GM04504 (cell line): ENCODE measurements at regions not wholly inside any gene's neighbourhood (a gene's known extent, or its start where the extent isn't known, plus 50 kb on each side); places are given as distances from the start of the nearest gene placed in this dataset.

Experiments
- DNase-seq: peaks from one replicate; pipeline ENCODE4 v3.0.0-alpha.2; 2012; ENCODE audit warnings: low read depth

DNA sequence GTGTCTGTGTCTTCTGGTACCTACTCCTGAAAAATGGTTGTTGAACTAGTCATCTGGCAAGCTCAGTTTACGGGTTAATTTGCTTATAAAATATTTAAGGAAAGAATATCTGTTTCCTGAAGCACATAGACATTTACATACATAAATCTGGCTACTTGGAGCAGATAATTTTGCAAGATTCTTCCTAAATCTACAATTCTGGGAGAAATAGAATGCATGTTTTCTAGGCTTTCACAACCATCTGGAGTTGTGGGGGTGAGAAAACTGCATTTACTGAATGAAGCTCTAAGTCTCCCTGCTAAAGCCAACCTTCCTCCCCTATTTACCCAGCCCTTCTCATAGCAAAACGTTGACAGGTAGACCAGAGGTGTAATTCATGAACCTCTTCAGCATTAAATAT lies 393.7 kb upstream of the ARGLU1 start:
- DNase-seq: no peak

- DNase-seq: no peak
These were observed 393.3 kb upstream of the ARGLU1 start for GRCh38 chr13:106961216-106961615.

- DNase-seq: no peak
These were observed 390.7 kb upstream of the ARGLU1 start for GRCh38 chr13:106958621-106959048.

GRCh38 chr13:106942563-106942962 lies 374.6 kb upstream of the ARGLU1 start:
- no peak for DNase-seq

- no peak for DNase-seq
These were observed 373.8 kb upstream of the ARGLU1 start for GRCh38 chr13:106941779-106942178.

- no peak for DNase-seq
These were observed 359.5 kb upstream of the ARGLU1 start for GRCh38 chr13:106927421-106927820.

DNA sequence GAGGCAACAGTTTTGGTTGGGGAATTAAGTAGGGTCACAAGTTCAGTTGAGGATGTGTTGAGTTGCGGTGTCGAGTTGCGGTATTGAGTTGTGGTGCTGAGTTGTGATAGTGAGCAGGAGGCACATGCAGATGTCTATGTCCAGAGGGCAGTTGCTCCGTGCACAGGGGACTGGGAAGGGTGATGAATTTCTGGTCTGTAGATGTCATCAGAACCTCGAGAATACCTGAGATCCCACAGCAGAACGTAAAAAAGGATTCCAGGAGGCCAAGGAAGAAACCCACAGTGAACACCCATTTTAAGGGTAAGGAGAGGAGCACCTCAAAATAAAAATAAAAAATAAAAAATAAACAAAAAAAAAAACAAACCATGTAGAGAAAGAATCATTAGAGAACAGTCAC lies 354.4 kb upstream of the ARGLU1 start:
- DNase-seq: no peak

DNA sequence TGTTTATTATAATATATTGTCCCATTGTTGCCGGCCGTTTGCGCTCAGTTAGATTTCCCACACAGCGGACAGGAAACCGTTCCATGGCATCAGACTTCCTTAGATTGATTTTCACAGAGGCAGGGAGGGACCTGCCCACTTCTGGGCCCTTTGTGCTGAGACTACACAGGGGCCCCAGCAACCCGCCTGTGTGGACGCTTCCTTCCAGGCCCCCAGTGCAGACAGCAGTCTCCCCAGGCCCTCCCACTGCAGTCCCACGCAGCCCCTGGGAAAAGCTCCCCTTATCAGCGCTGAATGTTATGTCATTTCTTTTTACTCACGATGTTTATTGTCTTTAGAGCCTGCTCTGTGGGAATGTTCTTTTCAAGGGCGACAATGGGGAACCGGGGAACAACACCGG lies 351.7 kb upstream of the ARGLU1 start:
- no peak for DNase-seq

GRCh38 chr13:106919133-106919532 lies 351.2 kb upstream of the ARGLU1 start:
- DNase-seq: no peak

DNA sequence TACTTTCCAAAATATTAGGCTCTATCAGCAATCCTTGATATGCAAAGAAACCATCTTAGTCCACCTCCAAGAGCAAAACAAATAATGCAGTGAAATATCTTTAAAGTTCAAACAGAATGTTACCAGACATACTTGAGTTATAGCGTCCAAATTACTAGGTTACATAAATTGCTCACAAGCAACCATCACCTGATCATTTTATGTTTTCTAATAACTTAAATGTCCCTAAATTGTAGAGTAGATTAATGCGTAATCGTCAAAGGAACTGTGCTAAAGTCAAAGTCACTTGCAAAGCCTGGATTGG lies 350.6 kb upstream of the ARGLU1 start:
- DNase-seq: no peak

DNA sequence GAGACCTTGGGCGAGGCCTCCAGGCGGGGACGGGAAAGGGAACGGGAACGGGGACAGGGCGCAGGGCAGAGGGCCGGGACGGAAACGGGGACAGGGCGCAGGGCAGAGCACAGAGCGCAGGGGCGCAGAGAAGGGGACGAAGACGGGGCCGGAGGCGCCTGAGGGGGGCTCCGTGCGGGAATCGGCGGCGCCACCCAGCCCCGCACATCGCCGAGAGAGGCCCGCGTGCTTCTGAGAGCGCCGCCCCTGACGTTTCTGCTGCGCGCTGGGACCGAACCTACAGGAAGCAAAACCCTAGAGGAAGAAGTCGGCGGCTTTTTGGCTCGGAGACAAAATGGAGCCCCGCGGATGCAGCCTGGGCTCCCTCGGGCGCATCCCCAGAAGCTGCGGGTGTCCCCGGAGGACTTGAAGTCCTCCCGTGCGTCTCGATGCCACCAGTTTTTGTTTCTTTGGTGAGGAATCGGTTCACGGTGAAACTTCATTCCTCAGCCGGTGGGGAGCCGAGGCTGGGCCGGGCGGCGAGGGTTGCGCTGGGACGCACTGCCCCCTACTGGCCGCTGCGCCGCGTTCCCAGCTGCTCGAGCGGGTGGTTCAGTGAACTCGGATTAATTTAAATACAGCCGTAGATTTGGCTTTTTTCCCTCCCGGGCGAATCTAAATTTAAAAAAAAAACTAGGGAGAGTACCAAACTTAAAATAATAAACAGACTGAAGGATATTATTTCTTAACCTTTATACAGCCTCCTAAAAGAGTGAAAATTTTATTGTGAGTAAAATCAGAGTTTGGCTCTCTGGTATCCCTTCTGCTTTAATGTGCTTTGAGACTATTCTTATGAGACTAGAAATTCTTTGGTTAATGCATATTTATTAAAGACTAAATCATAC lies 350.0 kb upstream of the ARGLU1 start:
- peak; percentile 43 for DNase-seq

- DNase-seq: no peak
These were observed 349.2 kb upstream of the ARGLU1 start for GRCh38 chr13:106917024-106917571.

GRCh38 chr13:106916329-106916976 lies 348.5 kb upstream of the ARGLU1 start:
- no peak for DNase-seq

DNA sequence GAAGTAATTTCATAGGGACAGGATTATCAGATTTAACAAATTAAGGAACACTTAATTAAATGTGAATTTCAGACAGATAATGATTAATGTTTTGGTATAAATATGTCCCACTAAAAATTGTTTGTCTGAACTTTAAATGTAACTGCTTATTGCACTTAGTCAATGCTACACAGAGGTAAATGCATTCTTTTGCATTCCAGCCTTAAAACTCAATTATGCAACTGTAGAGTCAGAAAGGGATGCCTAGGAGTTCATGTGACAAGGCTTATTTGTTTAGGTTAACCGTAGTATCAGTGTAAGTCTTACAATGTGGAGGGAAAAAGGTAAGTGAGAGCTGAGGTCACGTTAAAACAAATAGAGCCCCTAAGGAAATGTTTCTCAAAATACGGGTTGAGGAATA lies 347.2 kb upstream of the ARGLU1 start:
- no peak for DNase-seq

GRCh38 chr13:106911627-106912026 lies 343.7 kb upstream of the ARGLU1 start:
- no peak for DNase-seq

DNA sequence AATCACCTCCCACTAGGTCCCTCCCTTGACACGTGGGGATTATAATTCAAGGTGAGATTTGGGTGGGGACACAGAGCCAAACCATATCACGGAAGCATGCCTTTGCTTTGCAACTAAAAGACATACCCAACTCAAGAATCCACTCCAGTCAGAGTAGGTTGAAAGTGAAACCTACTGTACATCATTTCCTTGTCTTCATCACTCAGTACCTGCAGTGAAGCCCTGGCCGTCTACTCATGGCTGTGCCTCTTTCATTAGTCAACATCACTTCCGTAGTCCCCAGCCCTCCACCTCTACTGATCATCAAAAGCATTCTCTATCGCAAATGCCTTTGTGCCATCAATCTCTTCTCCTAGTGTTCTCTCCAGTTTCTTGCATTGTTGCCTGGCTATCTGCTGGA lies 343.1 kb upstream of the ARGLU1 start:
- no peak for DNase-seq

GRCh38 chr13:106906426-106906996 lies 338.6 kb upstream of the ARGLU1 start:
- DNase-seq: no peak

DNA sequence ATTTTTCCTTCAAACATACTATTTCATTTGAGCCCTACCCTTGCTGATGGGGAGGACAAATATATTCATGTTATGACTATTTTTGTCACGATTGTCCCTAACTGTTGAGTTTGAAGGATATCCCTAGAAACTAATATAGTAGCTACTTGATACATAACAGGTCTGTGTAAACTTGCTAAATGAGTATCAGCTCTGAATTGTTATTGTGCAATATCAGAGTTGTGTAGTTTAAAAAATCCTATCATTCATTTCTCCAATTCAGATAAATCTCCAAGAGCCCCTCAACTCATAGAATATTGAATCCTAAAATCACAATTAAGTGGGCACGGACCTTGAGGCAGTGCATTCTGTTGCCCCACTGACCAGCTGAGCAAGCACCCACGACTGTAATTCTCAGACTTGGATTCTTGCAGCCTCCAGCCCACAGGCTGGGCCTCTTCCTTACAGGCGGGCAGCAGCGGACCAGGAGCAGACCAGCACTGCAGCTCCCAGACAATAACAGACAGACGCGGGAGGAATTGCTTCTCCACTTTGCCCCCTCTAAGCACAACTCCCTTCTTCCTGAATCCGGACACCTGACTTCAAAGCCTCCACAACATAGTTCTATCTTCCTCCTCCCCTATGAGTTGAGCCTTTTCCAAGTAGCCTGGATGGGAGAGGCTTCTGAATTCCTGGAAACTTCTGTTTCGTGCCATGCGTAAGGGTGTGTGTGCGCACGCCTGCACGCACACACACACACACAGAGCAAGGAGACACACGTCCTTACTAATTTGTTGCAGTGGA lies 337.6 kb upstream of the ARGLU1 start:
- DNase-seq: no peak

DNA sequence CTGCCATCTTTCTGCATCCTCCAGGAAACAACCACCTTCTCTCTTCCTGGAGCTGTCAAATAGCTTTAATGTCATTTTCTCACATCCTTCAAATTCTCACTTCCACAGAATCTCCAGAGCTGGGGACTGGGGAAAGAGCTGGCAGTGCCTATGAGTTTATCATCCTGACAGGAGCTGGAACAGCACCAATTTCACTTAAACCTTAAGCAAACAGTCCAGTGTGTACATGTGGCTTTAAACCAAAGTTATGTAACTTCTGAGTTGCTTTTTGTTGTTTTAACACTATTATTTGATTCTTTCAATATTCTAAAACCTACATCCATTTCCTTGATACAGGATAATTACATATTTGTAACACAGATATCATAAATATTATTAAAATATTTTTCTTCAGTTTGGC lies 331.5 kb upstream of the ARGLU1 start:
- DNase-seq: no peak

DNA sequence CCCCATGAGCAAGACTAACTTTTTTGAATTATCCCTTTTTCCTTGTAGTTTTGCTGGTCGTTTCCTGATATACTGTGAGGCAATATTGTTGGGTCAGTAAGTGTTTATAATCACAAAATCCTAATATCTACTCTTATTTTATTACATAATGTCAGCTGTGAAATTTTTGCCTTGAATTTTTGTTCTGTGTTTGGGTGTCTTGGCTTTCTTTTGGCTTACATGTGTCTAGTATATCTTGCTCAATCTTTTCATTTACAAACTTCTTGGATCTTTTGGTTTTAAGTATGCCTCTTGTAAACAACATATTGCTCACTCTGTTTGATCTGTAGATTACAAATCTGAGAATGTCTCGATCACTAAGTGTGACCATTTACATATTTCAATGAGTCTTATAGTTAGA lies 330.3 kb upstream of the ARGLU1 start:
- DNase-seq: no peak

GRCh38 chr13:106888148-106888547 lies 320.2 kb upstream of the ARGLU1 start:
- DNase-seq: no peak

DNA sequence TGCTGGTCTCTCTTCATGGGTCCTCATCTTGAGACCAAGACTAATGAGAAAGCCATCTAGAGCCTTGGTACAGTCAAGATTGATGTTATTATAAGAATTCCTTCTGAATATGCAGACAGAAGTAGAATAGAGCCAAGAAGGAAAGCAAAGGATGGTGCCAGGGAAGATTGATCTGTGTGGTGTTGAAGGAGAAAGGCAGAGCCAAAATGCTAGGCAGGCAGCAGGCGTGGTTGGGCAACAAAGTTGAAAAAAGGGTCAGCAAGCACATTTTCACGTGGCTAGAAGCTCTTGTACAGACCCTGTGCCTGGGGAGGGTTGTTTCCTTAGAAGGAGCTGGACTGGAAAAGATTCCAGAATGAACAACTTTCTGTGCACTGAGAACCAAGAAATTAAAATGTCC lies 319.7 kb upstream of the ARGLU1 start:
- DNase-seq: no peak
